Progenitor cell of endocrine pancreas (in vitro differentiated cells): ENCODE measurements at regions not wholly inside any gene's neighbourhood (a gene's known extent, or its start where the extent isn't known, plus 50 kb on each side); places are given as distances from the start of the nearest gene placed in this dataset.
"Not testable (repeated sequence)": the region's sequence is repeated elsewhere in the genome, so short reads cannot be mapped to it uniquely, and the experiment has no call there.

ENCODE experiments used
- DNase-seq: peaks from one replicate; pipeline ENCODE4 v3.0.0; 2021; ENCODE audit warnings: low spot score; ENCODE audit not compliant: unreplicated experiment
- H3K27ac Mint-ChIP-seq: 2 replicates; pipeline ENCODE4 v1.8.0; 2021; ENCODE audit warnings: mild to moderate bottlenecking, moderate library complexity, mixed read lengths
- H3K27me3 Mint-ChIP-seq: 2 replicates; pipeline ENCODE4 v1.8.0; 2021; ENCODE audit warnings: mixed read lengths
- H3K36me3 Mint-ChIP-seq: 2 replicates; pipeline ENCODE4 v1.8.0; 2022; ENCODE audit warnings: mixed read lengths; ENCODE audit not compliant: insufficient read depth
- H3K4me1 Mint-ChIP-seq: 2 replicates; pipeline ENCODE4 v1.8.0; 2021; ENCODE audit warnings: low read depth, mixed read lengths
- H3K4me3 Mint-ChIP-seq: 2 replicates; pipeline ENCODE4 v1.8.0; 2021; ENCODE audit warnings: low read depth, mild to moderate bottlenecking, moderate library complexity, mixed read lengths
- H3K9me3 Mint-ChIP-seq: 2 replicates; pipeline ENCODE4 v1.8.0; 2021; ENCODE audit warnings: low read depth, mixed read lengths
- TF ChIP-seq, protein P1 (sequence below): fragments of 200-600 bp; sonication (generic); IDR thresholded peaks from one replicate; pipeline ENCODE4 v1.5.0; 2021; ENCODE audit warnings: antibody characterized with exemption, mild to moderate bottlenecking; ENCODE audit not compliant: unreplicated experiment

DNA sequence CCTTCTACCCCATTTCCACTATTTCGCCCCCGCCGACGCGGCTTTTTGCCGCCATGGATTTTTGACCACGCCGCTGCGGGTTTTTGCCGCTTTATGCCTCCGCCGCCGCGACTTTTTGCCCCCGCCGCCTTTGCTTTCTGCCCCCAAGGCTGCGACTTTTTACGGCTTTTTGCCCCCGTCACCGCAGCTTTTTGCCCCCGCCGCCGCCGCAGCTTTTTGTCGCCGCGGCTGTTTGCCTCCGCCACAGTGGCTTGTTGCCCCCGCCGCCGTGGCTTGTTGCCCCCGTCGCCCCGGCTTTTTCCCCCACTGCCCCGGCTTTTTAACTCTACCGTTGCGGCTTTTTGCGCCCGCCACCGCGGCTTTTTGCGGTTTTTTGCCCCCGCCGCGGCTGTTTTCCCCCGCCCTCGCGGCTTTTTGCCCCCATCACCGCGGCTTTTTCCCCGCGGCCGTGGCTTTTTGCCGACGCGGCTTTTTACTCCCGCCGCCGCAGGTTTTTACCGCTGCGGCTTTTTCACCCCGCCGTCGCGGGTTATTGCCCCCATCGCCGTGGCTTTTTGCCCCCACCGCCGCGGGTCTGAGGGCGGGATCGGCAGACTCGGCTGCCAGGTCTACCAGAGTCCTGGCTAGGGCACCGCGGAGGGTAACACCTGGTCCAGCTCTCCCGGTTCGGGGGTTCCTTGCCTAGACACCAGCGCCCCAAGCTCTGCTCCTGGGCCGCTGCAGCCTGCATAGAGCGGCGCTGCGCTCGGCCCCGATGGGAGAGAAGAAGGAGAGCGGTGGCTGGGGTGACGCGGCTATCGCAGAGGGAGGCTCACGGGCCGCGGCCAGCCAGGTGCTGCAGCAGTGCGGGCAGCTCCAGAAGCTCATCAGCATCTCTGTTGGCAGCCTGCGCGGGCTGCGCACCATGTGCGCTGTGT is 562.7 kb upstream of the WSB1 start:
- no peak overlapping the region for H3K4me3 Mint-ChIP-seq
- no peaks in the 10 kb centered on the region for H3K4me1 Mint-ChIP-seq
- TF ChIP-seq, protein P1, sequence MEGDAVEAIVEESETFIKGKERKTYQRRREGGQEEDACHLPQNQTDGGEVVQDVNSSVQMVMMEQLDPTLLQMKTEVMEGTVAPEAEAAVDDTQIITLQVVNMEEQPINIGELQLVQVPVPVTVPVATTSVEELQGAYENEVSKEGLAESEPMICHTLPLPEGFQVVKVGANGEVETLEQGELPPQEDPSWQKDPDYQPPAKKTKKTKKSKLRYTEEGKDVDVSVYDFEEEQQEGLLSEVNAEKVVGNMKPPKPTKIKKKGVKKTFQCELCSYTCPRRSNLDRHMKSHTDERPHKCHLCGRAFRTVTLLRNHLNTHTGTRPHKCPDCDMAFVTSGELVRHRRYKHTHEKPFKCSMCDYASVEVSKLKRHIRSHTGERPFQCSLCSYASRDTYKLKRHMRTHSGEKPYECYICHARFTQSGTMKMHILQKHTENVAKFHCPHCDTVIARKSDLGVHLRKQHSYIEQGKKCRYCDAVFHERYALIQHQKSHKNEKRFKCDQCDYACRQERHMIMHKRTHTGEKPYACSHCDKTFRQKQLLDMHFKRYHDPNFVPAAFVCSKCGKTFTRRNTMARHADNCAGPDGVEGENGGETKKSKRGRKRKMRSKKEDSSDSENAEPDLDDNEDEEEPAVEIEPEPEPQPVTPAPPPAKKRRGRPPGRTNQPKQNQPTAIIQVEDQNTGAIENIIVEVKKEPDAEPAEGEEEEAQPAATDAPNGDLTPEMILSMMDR: no peak
- peaks cover 22% of the 10 kb centered on the region for H3K9me3 Mint-ChIP-seq
- H3K27ac Mint-ChIP-seq: no peak overlapping the region
- DNase-seq: no peak
- no peaks in the 10 kb centered on the region for H3K27me3 Mint-ChIP-seq
- peaks cover 4% of the 10 kb centered on the region for H3K36me3 Mint-ChIP-seq

DNA sequence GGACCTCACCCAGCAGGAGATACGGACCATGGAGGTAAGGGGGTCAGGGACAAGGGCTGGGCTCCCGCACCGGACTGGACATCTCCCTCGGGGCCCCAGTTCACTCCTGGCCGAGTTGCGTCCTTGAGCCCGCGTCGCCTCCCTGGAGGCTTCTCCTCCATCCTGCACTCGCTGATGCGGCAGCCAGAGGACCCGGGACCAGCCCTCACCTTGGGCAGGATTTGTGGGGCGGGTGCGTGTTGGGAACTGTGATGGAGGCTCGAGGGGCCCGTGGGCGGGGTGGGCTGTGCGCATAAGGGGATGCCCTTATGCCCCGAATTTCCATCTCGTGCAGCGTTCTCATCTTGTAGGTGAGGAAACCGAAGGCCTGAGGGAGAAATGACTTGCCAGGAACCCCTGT is 562.0 kb upstream of the WSB1 start:
- H3K4me3 Mint-ChIP-seq, H3K27ac Mint-ChIP-seq, H3K27me3 Mint-ChIP-seq, DNase-seq, H3K36me3 Mint-ChIP-seq, H3K4me1 Mint-ChIP-seq: not testable (repeated sequence)
- H3K9me3 Mint-ChIP-seq: peaks cover 24% of the 10 kb centered on the region

DNA sequence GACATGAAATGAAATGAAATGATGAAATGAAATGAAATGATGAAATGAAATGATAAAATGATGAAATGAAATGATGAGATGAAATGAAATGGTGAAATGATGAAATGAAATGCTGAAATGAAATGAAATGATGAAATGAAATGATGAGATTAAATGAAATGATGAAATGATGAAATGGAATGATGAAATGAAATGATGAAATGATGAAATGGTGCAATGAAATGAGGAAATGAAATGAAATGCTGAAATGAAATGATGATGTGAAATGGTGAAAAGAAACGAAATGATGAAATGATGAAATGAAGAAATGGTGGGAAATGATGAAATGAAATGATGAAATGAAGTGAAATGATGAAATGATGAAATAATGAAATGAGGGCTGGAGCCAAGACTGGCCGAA is 559.1 kb upstream of the WSB1 start:
- not testable (repeated sequence) for H3K4me1 Mint-ChIP-seq, H3K27ac Mint-ChIP-seq, H3K27me3 Mint-ChIP-seq, H3K4me3 Mint-ChIP-seq, H3K36me3 Mint-ChIP-seq, DNase-seq
- H3K9me3 Mint-ChIP-seq: peaks cover 31% of the 10 kb centered on the region

DNA sequence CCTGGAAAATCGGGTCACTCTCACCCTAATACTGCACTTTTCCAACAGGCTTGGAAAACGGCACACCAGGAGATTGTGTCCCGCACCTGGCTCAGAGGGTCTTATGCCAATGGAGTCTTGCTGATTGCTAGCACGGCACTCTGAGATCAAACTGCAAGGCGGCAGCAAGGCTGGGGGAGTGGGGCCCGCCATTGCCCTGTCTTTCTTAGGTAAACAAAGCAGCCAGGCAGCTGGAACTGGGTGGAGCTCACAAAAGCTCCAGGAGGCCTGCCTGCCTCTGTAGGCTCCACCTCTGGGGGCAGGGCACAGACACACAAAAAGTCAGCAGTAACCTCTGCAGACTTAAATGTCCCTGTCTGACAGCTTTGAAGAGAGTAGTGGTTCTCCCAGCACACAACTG is 557.9 kb upstream of the WSB1 start:
- H3K36me3 Mint-ChIP-seq, H3K27ac Mint-ChIP-seq, H3K4me1 Mint-ChIP-seq: not testable (repeated sequence)

DNA sequence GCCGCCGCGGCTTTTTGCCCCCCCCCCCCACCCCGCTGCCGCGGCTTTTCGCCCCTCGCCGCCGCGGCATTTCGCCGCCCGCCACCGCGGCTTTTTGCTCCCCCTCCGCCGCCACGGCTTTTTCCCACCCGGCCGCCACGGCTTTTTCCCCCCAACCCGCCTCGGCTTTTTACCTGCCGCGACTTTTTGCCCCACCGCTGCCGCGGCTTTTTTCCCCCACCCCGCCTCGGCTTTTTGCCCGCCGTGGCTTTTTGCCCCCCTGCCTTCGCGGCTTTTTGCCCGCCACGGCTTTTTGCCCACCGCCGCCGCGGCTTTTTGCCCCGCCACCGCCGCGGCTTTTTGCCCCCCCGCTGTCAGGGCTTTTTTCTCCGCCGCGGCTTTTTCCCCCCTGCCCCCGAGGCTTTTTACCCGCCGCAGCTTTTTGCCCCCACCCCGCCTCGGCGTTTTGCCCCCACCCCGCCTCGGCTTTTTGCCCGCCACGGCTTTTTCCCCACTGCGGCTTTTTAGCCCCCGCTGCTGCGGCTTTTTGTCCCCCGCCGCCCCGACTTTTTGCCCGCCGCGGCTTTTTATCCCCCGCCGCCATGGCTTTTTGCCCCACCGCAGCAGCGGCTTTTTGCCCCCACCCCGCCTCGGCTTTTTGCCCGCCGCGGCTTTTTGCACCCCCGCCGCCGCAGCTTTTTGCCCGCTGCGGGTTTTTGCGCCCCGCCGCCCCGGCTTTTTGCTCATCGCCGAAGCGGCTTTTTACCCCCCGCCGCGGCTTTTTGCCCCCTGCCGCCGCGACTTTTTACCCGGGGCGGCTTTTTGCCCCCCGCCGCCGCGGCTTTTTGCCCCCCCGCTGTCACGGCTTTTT is 527.8 kb upstream of the WSB1 start:
- H3K27me3 Mint-ChIP-seq: no peaks in the 10 kb centered on the region
- DNase-seq: no peak
- peaks cover 9% of the 10 kb centered on the region for H3K36me3 Mint-ChIP-seq
- no peak overlapping the region for H3K27ac Mint-ChIP-seq
- peaks cover 42% of the 10 kb centered on the region for H3K9me3 Mint-ChIP-seq
- TF ChIP-seq, protein P1: no peak
- H3K4me3 Mint-ChIP-seq: no peak overlapping the region
- H3K4me1 Mint-ChIP-seq: no peaks in the 10 kb centered on the region

More for the DNA sequence above, 557.9 kb upstream of the WSB1 start:
- DNase-seq, H3K4me3 Mint-ChIP-seq, H3K27me3 Mint-ChIP-seq: not testable (repeated sequence)
- peaks cover 28% of the 10 kb centered on the region for H3K9me3 Mint-ChIP-seq

DNA sequence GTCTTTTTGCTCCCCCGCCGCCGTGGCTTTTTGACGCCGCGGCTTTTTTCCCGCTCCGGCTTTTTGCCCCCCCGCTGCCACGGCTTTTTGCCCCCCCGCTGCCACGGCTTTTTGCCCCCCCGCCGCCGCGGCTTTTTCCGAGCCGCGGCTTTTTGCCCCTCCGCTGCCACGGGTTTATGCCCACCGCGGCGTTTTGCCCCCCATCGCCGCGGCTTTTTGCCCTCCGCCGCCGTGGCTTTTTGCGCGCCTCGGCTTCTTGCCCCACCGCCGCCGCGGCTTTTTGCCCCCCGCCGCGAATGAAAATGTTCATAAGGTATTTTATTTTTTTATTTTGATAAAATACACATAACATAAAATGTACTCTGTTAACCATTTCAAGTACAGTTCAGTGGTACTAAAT is 527.2 kb upstream of the WSB1 start:
- no peaks in the 10 kb centered on the region for H3K4me1 Mint-ChIP-seq
- peaks cover 9% of the 10 kb centered on the region for H3K36me3 Mint-ChIP-seq
- DNase-seq: no peak
- no peaks in the 10 kb centered on the region for H3K27me3 Mint-ChIP-seq
- H3K9me3 Mint-ChIP-seq: peaks cover 42% of the 10 kb centered on the region
- no peak overlapping the region for H3K4me3 Mint-ChIP-seq
- no peak overlapping the region for H3K27ac Mint-ChIP-seq
- TF ChIP-seq, protein P1: no peak
